ENCODE measurements at regions not wholly inside any gene's neighbourhood (a gene's known extent, or its start where the extent isn't known, plus 50 kb on each side); places are given as distances from the start of the nearest gene placed in this dataset.

- TF ChIP-seq CTCF (IDR thresholded peaks at IDR 0.05) (no peak), POLR2A (IDR thresholded peaks at IDR 0.05) (no peak)
Observed at GRCh38 chr18:51946946-51947345, 393.1 kb upstream of the DCC start.

All from body of pancreas (tissue), 4 donors.